PFSK-1 (cell line): ENCODE measurements at regions not wholly inside any gene's neighbourhood (a gene's known extent, or its start where the extent isn't known, plus 50 kb on each side); places are given as distances from the start of the nearest gene placed in this dataset.

Source experiments
- FOXP2 ChIP-seq: optimal IDR thresholded peaks from 2 replicates; pipeline ENCODE3; 2011; ENCODE audit warnings: borderline replicate concordance, control low read depth, inconsistent platforms; ENCODE audit not compliant: insufficient read depth; ENCODE audit errors: extremely low read length, extremely low read depth
- POLR2AphosphoS5 ChIP-seq: IDR thresholded peaks from 2 replicates; pipeline ENCODE4 v1.6.1; 2012; ENCODE audit warnings: low read depth, mild to moderate bottlenecking, control low read depth, low read length, moderate library complexity
- REST ChIP-seq, 2 experiments: IDR thresholded peaks; 2 replicates each; pipeline versions ENCODE4 v1.6.1 to v1.8.0; 2011 to 2012; ENCODE audit warnings: low read depth in 2 of 2, low read length in 2 of 2, control low read depth in 1 of 2, inconsistent platforms in 1 of 2, mild to moderate bottlenecking in 1 of 2, moderate library complexity in 1 of 2; ENCODE audit not compliant: insufficient read depth in 1 of 2
- SIN3A ChIP-seq: IDR thresholded peaks from 2 replicates; pipeline ENCODE4 v1.6.1; 2012; ENCODE audit warnings: mild to moderate bottlenecking, low read length, moderate library complexity, borderline replicate concordance; ENCODE audit not compliant: insufficient read depth
- TAF1 ChIP-seq: IDR thresholded peaks from 2 replicates; pipeline ENCODE4 v1.6.1; 2012; ENCODE audit warnings: low read length, control low read depth, borderline replicate concordance; ENCODE audit not compliant: insufficient read depth

DNA sequence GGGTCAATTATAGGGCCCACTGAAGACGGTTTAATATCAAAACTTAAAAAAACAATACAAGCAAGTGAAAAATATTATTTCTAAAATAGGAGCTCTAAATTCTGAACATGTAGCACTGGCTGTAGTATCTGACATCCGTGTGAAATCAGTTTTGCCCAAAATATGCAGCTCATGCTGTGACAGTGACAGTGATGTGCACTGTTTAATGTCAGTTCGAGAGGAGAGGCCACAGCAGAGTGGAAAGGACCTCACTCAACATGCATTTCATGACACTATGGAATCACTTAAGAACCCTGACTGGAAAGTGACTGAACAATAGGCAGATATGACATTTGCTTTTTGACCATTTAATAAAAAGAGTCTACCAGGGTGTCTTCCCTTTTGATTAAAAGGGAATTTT is 397.0 kb downstream of the FRK start:
- TF ChIP-seq FOXP2 (no peak), SIN3A (no peak), TAF1 (no peak), POLR2AphosphoS5 (no peak), REST (IDR thresholded peaks at IDR 0.05; ENCODE audit: insufficient read depth in 1 of 2, low read depth in 2 of 2, low read length in 2 of 2) (no peak)

DNA sequence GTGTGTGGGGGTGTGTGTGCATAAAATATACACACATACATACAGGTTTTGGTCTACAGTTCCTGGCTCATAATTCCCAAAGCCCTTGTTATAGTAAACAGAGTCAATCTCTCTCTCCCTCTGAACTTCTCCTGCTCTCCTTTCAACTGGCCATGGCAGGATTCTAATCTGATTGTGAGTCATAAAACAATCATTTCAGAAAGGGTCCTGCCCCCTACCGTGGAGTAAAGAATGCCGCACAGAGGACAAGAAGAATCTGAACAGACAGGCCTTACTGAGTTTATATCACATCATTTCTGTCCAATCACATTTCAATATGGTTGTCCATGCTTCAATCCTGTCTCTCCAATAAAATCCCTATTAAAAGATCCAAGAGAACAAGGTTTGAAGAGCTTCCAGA is 416.9 kb downstream of the FRK start:
- no peak for TF ChIP-seq POLR2AphosphoS5

GRCh38 chr6:115634887-115635286 is 425.8 kb downstream of the FRK start:
- TF ChIP-seq REST (IDR thresholded peaks at IDR 0.05; ENCODE audit: insufficient read depth in 1 of 2, low read depth in 2 of 2, low read length in 2 of 2): no peak
- TF ChIP-seq SIN3A: no peak
- no peak for TF ChIP-seq FOXP2
- TF ChIP-seq POLR2AphosphoS5: no peak
- no peak for TF ChIP-seq TAF1

GRCh38 chr6:115634131-115634530 is 426.6 kb downstream of the FRK start:
- TF ChIP-seq REST (IDR thresholded peaks at IDR 0.05; ENCODE audit: insufficient read depth in 1 of 2, low read depth in 2 of 2, low read length in 2 of 2) (no peak), SIN3A (no peak), POLR2AphosphoS5 (no peak), TAF1 (no peak), FOXP2 (no peak)

- TF ChIP-seq POLR2AphosphoS5 (no peak), SIN3A (no peak), TAF1 (no peak), REST (IDR thresholded peaks at IDR 0.05; ENCODE audit: insufficient read depth in 1 of 2, low read depth in 2 of 2, low read length in 2 of 2) (no peak), FOXP2 (no peak)
Observed at GRCh38 chr6:115631028-115631427, 429.7 kb downstream of the FRK start.
